GM12891 (cell line): ENCODE measurements at regions not wholly inside any gene's neighbourhood (a gene's known extent, or its start where the extent isn't known, plus 50 kb on each side); places are given as distances from the start of the nearest gene placed in this dataset.

Source experiments
- PAX5 ChIP-seq: IDR thresholded peaks from 2 replicates; pipeline ENCODE4 v1.6.1; 2011; ENCODE audit warnings: low read length, moderate library complexity, mild to moderate bottlenecking; ENCODE audit not compliant: insufficient read depth, severe bottlenecking
- POLR2A ChIP-seq: IDR thresholded peaks from 2 replicates; pipeline ENCODE4 v1.6.1; 2011; ENCODE audit warnings: low read depth, low read length, control low read depth
- POLR2AphosphoS5 ChIP-seq: IDR thresholded peaks from 2 replicates; pipeline ENCODE4 v1.6.1; 2011; ENCODE audit warnings: low read depth, low read length, control low read depth
- POU2F2 ChIP-seq: IDR thresholded peaks from 2 replicates; pipeline ENCODE4 v1.6.1; 2011; ENCODE audit warnings: low read depth, mild to moderate bottlenecking, control low read depth, low read length, moderate library complexity
- SPI1 ChIP-seq: IDR thresholded peaks from 2 replicates; pipeline ENCODE4 v1.6.1; 2011; ENCODE audit warnings: low read depth, low read length, control low read depth
- TAF1 ChIP-seq: IDR thresholded peaks from 2 replicates; pipeline ENCODE4 v1.6.1; 2011; ENCODE audit warnings: low read depth, low read length, control low read depth

GRCh38 chr9:84513473-84513872, 156.1 kb upstream of the NTRK2 start:
- TF ChIP-seq POLR2A (no peak), POLR2AphosphoS5 (no peak), SPI1 (no peak), POU2F2 (no peak), TAF1 (no peak), PAX5 (no peak)
